ENCODE measurements at regions not wholly inside any gene's neighbourhood (a gene's known extent, or its start where the extent isn't known, plus 50 kb on each side); places are given as distances from the start of the nearest gene placed in this dataset.

GRCh38 chr5:9726931-9727330 is 96.8 kb upstream of the TAS2R1 start:
- TF ChIP-seq EP300 (IDR thresholded peaks at IDR 0.05) (no peak), CTCF (IDR thresholded peaks at IDR 0.05) (no peak)

Measured in gastroesophageal sphincter (tissue), 3 donors.